ENCODE measurements at regions not wholly inside any gene's neighbourhood (a gene's known extent, or its start where the extent isn't known, plus 50 kb on each side); places are given as distances from the start of the nearest gene placed in this dataset.

- no peaks in the 10 kb centered on the region for H3K27me3 ChIP-seq (ENCODE audit: insufficient read depth, low read length)
- H3K36me3 ChIP-seq (ENCODE audit: insufficient read depth, low read length): no peaks in the 10 kb centered on the region
- H3K9ac ChIP-seq (ENCODE audit: low read depth, low read length): no peak overlapping the region
- H3K4me1 ChIP-seq (ENCODE audit: insufficient read depth, low read length): no peaks in the 10 kb centered on the region
- no peak overlapping the region for H3K4me3 ChIP-seq (ENCODE audit: low read length)
- no peaks in the 10 kb centered on the region for H3K9me3 ChIP-seq (ENCODE audit: insufficient read depth, low read depth, low read length)
- WGBS: 89% methylated on average over 6 of the region's 6 CpGs
- no peak overlapping the region for H3K27ac ChIP-seq (ENCODE audit: low read depth, low read length)
Measured at GRCh38 chr12:107492393-107493134, 193.0 kb upstream of the PWP1 start.

GRCh38 chr12:107493135-107493494, 192.5 kb upstream of the PWP1 start:
- H3K4me3 ChIP-seq (ENCODE audit: low read length): no peak overlapping the region
- H3K9me3 ChIP-seq (ENCODE audit: insufficient read depth, low read depth, low read length): no peaks in the 10 kb centered on the region
- no peaks in the 10 kb centered on the region for H3K36me3 ChIP-seq (ENCODE audit: insufficient read depth, low read length)
- WGBS: 88% methylated on average over 4 of the region's 4 CpGs
- no peaks in the 10 kb centered on the region for H3K4me1 ChIP-seq (ENCODE audit: insufficient read depth, low read length)
- no peaks in the 10 kb centered on the region for H3K27me3 ChIP-seq (ENCODE audit: insufficient read depth, low read length)
- no peak overlapping the region for H3K9ac ChIP-seq (ENCODE audit: low read depth, low read length)
- no peak overlapping the region for H3K27ac ChIP-seq (ENCODE audit: low read depth, low read length)

GRCh38 chr12:107493666-107494065, 191.9 kb upstream of the PWP1 start:
- Histone ChIP-seq H3K9ac (ENCODE audit: low read depth, low read length) (no peak overlapping the region), H3K36me3 (ENCODE audit: insufficient read depth, low read length) (no peaks in the 10 kb centered on the region), H3K27ac (ENCODE audit: low read depth, low read length) (no peak overlapping the region), H3K27me3 (ENCODE audit: insufficient read depth, low read length) (no peaks in the 10 kb centered on the region), H3K9me3 (ENCODE audit: insufficient read depth, low read depth, low read length) (no peaks in the 10 kb centered on the region), H3K4me1 (ENCODE audit: insufficient read depth, low read length) (no peaks in the 10 kb centered on the region), H3K4me3 (ENCODE audit: low read length) (no peak overlapping the region)
- WGBS: 100% methylated on average over 2 of the region's 2 CpGs

GRCh38 chr12:107494331-107494730, 191.3 kb upstream of the PWP1 start:
- H3K9ac ChIP-seq (ENCODE audit: low read depth, low read length): no peak overlapping the region
- H3K27me3 ChIP-seq (ENCODE audit: insufficient read depth, low read length): no peaks in the 10 kb centered on the region
- H3K4me1 ChIP-seq (ENCODE audit: insufficient read depth, low read length): no peaks in the 10 kb centered on the region
- 90% methylated on average over 5 of the region's 5 CpGs for WGBS
- H3K4me3 ChIP-seq (ENCODE audit: low read length): no peak overlapping the region
- no peaks in the 10 kb centered on the region for H3K9me3 ChIP-seq (ENCODE audit: insufficient read depth, low read depth, low read length)
- H3K27ac ChIP-seq (ENCODE audit: low read depth, low read length): no peak overlapping the region
- H3K36me3 ChIP-seq (ENCODE audit: insufficient read depth, low read length): no peaks in the 10 kb centered on the region

GRCh38 chr12:107495604-107496003, 190.0 kb upstream of the PWP1 start:
- 100% methylated on average over 1 of the region's 2 CpGs for WGBS
- Histone ChIP-seq H3K9ac (ENCODE audit: low read depth, low read length) (no peak overlapping the region), H3K27me3 (ENCODE audit: insufficient read depth, low read length) (no peaks in the 10 kb centered on the region), H3K9me3 (ENCODE audit: insufficient read depth, low read depth, low read length) (no peaks in the 10 kb centered on the region), H3K36me3 (ENCODE audit: insufficient read depth, low read length) (no peaks in the 10 kb centered on the region), H3K27ac (ENCODE audit: low read depth, low read length) (no peak overlapping the region), H3K4me1 (ENCODE audit: insufficient read depth, low read length) (no peaks in the 10 kb centered on the region), H3K4me3 (ENCODE audit: low read length) (no peak overlapping the region)

GRCh38 chr12:107497231-107497630, 188.4 kb upstream of the PWP1 start:
- no peak overlapping the region for H3K9ac ChIP-seq (ENCODE audit: low read depth, low read length)
- no peaks in the 10 kb centered on the region for H3K4me1 ChIP-seq (ENCODE audit: insufficient read depth, low read length)
- H3K36me3 ChIP-seq (ENCODE audit: insufficient read depth, low read length): no peaks in the 10 kb centered on the region
- no peak overlapping the region for H3K4me3 ChIP-seq (ENCODE audit: low read length)
- H3K27me3 ChIP-seq (ENCODE audit: insufficient read depth, low read length): no peaks in the 10 kb centered on the region
- WGBS: 95% methylated on average over 2 of the region's 2 CpGs
- no peak overlapping the region for H3K27ac ChIP-seq (ENCODE audit: low read depth, low read length)
- H3K9me3 ChIP-seq (ENCODE audit: insufficient read depth, low read depth, low read length): no peaks in the 10 kb centered on the region

- no peak overlapping the region for H3K4me3 ChIP-seq (ENCODE audit: low read length)
- no peaks in the 10 kb centered on the region for H3K9me3 ChIP-seq (ENCODE audit: insufficient read depth, low read depth, low read length)
- H3K9ac ChIP-seq (ENCODE audit: low read depth, low read length): no peak overlapping the region
- no peak overlapping the region for H3K27ac ChIP-seq (ENCODE audit: low read depth, low read length)
- H3K4me1 ChIP-seq (ENCODE audit: insufficient read depth, low read length): no peaks in the 10 kb centered on the region; the same call in 1 of the 2 replicates
- no peaks in the 10 kb centered on the region for H3K27me3 ChIP-seq (ENCODE audit: insufficient read depth, low read length)
- no peaks in the 10 kb centered on the region for H3K36me3 ChIP-seq (ENCODE audit: insufficient read depth, low read length)
- WGBS: 89% methylated on average over 6 of the region's 6 CpGs
Measured at GRCh38 chr12:107500307-107500706, 185.3 kb upstream of the PWP1 start.

GRCh38 chr12:107501681-107502080, 183.9 kb upstream of the PWP1 start:
- Histone ChIP-seq H3K27ac (ENCODE audit: low read depth, low read length) (no peak overlapping the region), H3K9me3 (ENCODE audit: insufficient read depth, low read depth, low read length) (no peaks in the 10 kb centered on the region), H3K9ac (ENCODE audit: low read depth, low read length) (no peak overlapping the region), H3K27me3 (ENCODE audit: insufficient read depth, low read length) (no peaks in the 10 kb centered on the region), H3K4me1 (ENCODE audit: insufficient read depth, low read length) (no peaks in the 10 kb centered on the region; the same call in 1 of the 2 replicates), H3K36me3 (ENCODE audit: insufficient read depth, low read length) (no peaks in the 10 kb centered on the region), H3K4me3 (ENCODE audit: low read length) (no peak overlapping the region)
- 94% methylated on average over 4 of the region's 4 CpGs for WGBS

- WGBS: 86% methylated on average over 8 of the region's 9 CpGs
- no peaks in the 10 kb centered on the region for H3K9me3 ChIP-seq (ENCODE audit: insufficient read depth, low read depth, low read length)
- no peak overlapping the region for H3K27ac ChIP-seq (ENCODE audit: low read depth, low read length)
- no peaks in the 10 kb centered on the region; the same call in 1 of the 2 replicates for H3K4me1 ChIP-seq (ENCODE audit: insufficient read depth, low read length)
- no peaks in the 10 kb centered on the region for H3K27me3 ChIP-seq (ENCODE audit: insufficient read depth, low read length)
- H3K9ac ChIP-seq (ENCODE audit: low read depth, low read length): no peak overlapping the region
- H3K4me3 ChIP-seq (ENCODE audit: low read length): no peak overlapping the region
- H3K36me3 ChIP-seq (ENCODE audit: insufficient read depth, low read length): no peaks in the 10 kb centered on the region
Measured at GRCh38 chr12:107503129-107503855, 182.3 kb upstream of the PWP1 start.

- 93% methylated on average over 7 of the region's 7 CpGs for WGBS
- no peaks in the 10 kb centered on the region for H3K9me3 ChIP-seq (ENCODE audit: insufficient read depth, low read depth, low read length)
- no peak overlapping the region for H3K9ac ChIP-seq (ENCODE audit: low read depth, low read length)
- no peak overlapping the region for H3K4me3 ChIP-seq (ENCODE audit: low read length)
- H3K27me3 ChIP-seq (ENCODE audit: insufficient read depth, low read length): no peaks in the 10 kb centered on the region
- H3K36me3 ChIP-seq (ENCODE audit: insufficient read depth, low read length): no peaks in the 10 kb centered on the region
- no peak overlapping the region for H3K27ac ChIP-seq (ENCODE audit: low read depth, low read length)
- H3K4me1 ChIP-seq (ENCODE audit: insufficient read depth, low read length): peaks cover 2% of the 10 kb centered on the region; the same call in 1 of the 2 replicates
Measured at GRCh38 chr12:107503887-107504885, 181.4 kb upstream of the PWP1 start.

- H3K27me3 ChIP-seq (ENCODE audit: insufficient read depth, low read length): no peaks in the 10 kb centered on the region
- H3K9me3 ChIP-seq (ENCODE audit: insufficient read depth, low read depth, low read length): no peaks in the 10 kb centered on the region
- no peaks in the 10 kb centered on the region for H3K36me3 ChIP-seq (ENCODE audit: insufficient read depth, low read length)
- no peak overlapping the region for H3K27ac ChIP-seq (ENCODE audit: low read depth, low read length)
- H3K4me1 ChIP-seq (ENCODE audit: insufficient read depth, low read length): 0 out of 2 replicates have a peak, but pooled peaks cover 5% of the 10 kb centered on the region
- no peak overlapping the region for H3K9ac ChIP-seq (ENCODE audit: low read depth, low read length)
- WGBS: 87% methylated on average over 4 of the region's 4 CpGs
- H3K4me3 ChIP-seq (ENCODE audit: low read length): no peak overlapping the region
Measured at GRCh38 chr12:107509421-107509820, 176.2 kb upstream of the PWP1 start.

All from HUES64 (cell line).